ENCODE measurements at regions not wholly inside any gene's neighbourhood (a gene's known extent, or its start where the extent isn't known, plus 50 kb on each side); places are given as distances from the start of the nearest gene placed in this dataset.

DNA sequence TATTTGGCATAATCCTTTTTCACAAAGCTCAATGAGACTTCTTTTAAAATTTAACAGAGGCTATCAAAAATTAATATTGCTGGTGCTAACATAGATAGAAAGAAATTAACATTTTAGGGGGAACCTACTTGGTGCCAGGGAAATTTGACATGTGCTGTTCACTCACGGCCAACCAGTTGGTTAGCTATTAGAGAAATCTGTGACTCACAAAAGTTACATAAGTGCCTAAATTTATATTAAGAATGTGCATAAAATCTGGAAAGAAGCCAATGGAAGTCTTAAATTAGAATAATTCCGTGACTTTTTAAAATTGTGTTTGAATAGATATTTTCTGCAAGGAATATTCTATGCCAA is 184.3 kb upstream of the MAP2 start:
- ATAC-seq (ENCODE audit: insufficient read depth, low read depth) (no peak), DNase-seq (no peak)
- H3K4me1 ChIP-seq (ENCODE audit: insufficient read depth, low read length): no peaks in the 10 kb centered on the region
- TF ChIP-seq EZH2 (IDR thresholded peaks at IDR 0.05; ENCODE audit: borderline replicate concordance, low read depth, low read length, severe bottlenecking): no peak
- TF ChIP-seq, protein P1, sequence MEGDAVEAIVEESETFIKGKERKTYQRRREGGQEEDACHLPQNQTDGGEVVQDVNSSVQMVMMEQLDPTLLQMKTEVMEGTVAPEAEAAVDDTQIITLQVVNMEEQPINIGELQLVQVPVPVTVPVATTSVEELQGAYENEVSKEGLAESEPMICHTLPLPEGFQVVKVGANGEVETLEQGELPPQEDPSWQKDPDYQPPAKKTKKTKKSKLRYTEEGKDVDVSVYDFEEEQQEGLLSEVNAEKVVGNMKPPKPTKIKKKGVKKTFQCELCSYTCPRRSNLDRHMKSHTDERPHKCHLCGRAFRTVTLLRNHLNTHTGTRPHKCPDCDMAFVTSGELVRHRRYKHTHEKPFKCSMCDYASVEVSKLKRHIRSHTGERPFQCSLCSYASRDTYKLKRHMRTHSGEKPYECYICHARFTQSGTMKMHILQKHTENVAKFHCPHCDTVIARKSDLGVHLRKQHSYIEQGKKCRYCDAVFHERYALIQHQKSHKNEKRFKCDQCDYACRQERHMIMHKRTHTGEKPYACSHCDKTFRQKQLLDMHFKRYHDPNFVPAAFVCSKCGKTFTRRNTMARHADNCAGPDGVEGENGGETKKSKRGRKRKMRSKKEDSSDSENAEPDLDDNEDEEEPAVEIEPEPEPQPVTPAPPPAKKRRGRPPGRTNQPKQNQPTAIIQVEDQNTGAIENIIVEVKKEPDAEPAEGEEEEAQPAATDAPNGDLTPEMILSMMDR (IDR thresholded peaks at IDR 0.05; ENCODE audit: borderline replicate concordance, extremely low read depth, low read length, poor library complexity, severe bottlenecking): no peak
- no peak overlapping the region for H3K4me2 ChIP-seq (ENCODE audit: insufficient read depth, low read length)
- H3K27me3 ChIP-seq (ENCODE audit: insufficient read depth, low read length, poor library complexity): no peaks in the 10 kb centered on the region
- no peaks in the 10 kb centered on the region for H4K20me1 ChIP-seq (ENCODE audit: insufficient read depth, low read length)
- H3K9ac ChIP-seq (ENCODE audit: low read depth, low read length): no peak overlapping the region
- no peaks in the 10 kb centered on the region for H3K9me3 ChIP-seq (ENCODE audit: insufficient read depth, low read length, severe bottlenecking)
- no peak overlapping the region for H3K4me3 ChIP-seq (ENCODE audit: low read depth in 1 of 2, low read length in 2 of 2)
- H2AFZ ChIP-seq (ENCODE audit: low read depth, low read length): no peak overlapping the region
- H3K79me2 ChIP-seq (ENCODE audit: insufficient read depth, low read length): no peaks in the 10 kb centered on the region
- no peak overlapping the region for H3K27ac ChIP-seq (ENCODE audit: low read length)
- no peaks in the 10 kb centered on the region for H3K36me3 ChIP-seq (ENCODE audit: insufficient read depth, low read length)

DNA sequence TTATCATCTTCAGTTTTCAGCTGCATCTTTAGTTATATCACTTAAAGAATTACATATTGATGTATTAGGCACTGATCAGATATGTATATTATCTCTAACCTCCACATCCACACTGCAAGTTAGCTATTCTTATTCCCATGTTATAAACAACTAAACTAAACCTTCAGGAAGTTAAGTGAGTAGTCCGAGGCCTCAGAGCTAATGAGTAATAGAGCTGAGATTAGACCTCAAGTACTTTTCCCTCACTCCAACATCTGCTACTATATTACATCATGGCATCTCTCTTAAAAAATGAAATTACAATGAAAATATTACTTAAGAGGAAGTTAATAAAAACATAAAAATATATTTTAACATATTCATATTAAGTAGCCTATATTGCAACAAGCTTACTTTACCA is 183.6 kb upstream of the MAP2 start:
- H3K4me3 ChIP-seq (ENCODE audit: low read depth in 1 of 2, low read length in 2 of 2): no peak overlapping the region
- H4K20me1 ChIP-seq (ENCODE audit: insufficient read depth, low read length): no peaks in the 10 kb centered on the region
- no peaks in the 10 kb centered on the region for H3K36me3 ChIP-seq (ENCODE audit: insufficient read depth, low read length)
- H3K4me1 ChIP-seq (ENCODE audit: insufficient read depth, low read length): no peaks in the 10 kb centered on the region
- no peaks in the 10 kb centered on the region for H3K79me2 ChIP-seq (ENCODE audit: insufficient read depth, low read length)
- DNase-seq: no peak
- H3K4me2 ChIP-seq (ENCODE audit: insufficient read depth, low read length): no peak overlapping the region
- H2AFZ ChIP-seq (ENCODE audit: low read depth, low read length): no peak overlapping the region
- no peaks in the 10 kb centered on the region for H3K9me3 ChIP-seq (ENCODE audit: insufficient read depth, low read length, severe bottlenecking)
- TF ChIP-seq, protein P1 (IDR thresholded peaks at IDR 0.05; ENCODE audit: borderline replicate concordance, extremely low read depth, low read length, poor library complexity, severe bottlenecking): no peak
- no peak for TF ChIP-seq EZH2 (IDR thresholded peaks at IDR 0.05; ENCODE audit: borderline replicate concordance, low read depth, low read length, severe bottlenecking)
- no peak overlapping the region for H3K9ac ChIP-seq (ENCODE audit: low read depth, low read length)
- no peak for ATAC-seq (ENCODE audit: insufficient read depth, low read depth)
- H3K27ac ChIP-seq (ENCODE audit: low read length): no peak overlapping the region
- no peaks in the 10 kb centered on the region for H3K27me3 ChIP-seq (ENCODE audit: insufficient read depth, low read length, poor library complexity)

DNA sequence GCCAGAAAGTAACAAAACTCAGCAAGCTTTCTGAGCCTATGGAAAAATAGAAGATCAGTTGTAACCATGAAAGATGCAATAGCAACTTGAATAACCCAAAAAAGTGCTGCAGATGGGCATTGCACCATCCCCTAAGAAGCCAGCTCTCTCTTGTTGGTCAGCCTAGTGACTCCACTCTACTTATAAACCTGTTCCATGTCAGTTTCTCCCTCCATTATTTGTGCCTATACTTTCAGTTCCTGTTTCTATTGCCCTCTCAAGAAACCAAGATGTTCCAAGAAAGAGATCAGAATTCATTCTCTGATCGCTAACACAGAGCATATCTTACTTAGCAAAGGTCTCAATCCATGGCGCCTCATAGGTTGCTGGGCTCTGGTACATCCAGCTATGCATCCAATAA is 170.3 kb upstream of the MAP2 start:
- no peaks in the 10 kb centered on the region for H3K36me3 ChIP-seq (ENCODE audit: insufficient read depth, low read length)
- no peaks in the 10 kb centered on the region for H3K9me3 ChIP-seq (ENCODE audit: insufficient read depth, low read length, severe bottlenecking)
- H3K4me2 ChIP-seq (ENCODE audit: insufficient read depth, low read length): no peak overlapping the region
- H4K20me1 ChIP-seq (ENCODE audit: insufficient read depth, low read length): no peaks in the 10 kb centered on the region
- no peak overlapping the region for H3K4me3 ChIP-seq (ENCODE audit: low read depth in 1 of 2, low read length in 2 of 2)
- DNase-seq (no peak), ATAC-seq (ENCODE audit: insufficient read depth, low read depth) (no peak)
- H3K4me1 ChIP-seq (ENCODE audit: insufficient read depth, low read length): no peaks in the 10 kb centered on the region
- TF ChIP-seq EZH2 (IDR thresholded peaks at IDR 0.05; ENCODE audit: borderline replicate concordance, low read depth, low read length, severe bottlenecking): no peak
- TF ChIP-seq, protein P1 (IDR thresholded peaks at IDR 0.05; ENCODE audit: borderline replicate concordance, extremely low read depth, low read length, poor library complexity, severe bottlenecking): no peak
- no peaks in the 10 kb centered on the region for H3K27me3 ChIP-seq (ENCODE audit: insufficient read depth, low read length, poor library complexity)
- H3K9ac ChIP-seq (ENCODE audit: low read depth, low read length): no peak overlapping the region
- no peak overlapping the region for H2AFZ ChIP-seq (ENCODE audit: low read depth, low read length)
- no peak overlapping the region for H3K27ac ChIP-seq (ENCODE audit: low read length)
- H3K79me2 ChIP-seq (ENCODE audit: insufficient read depth, low read length): no peaks in the 10 kb centered on the region

DNA sequence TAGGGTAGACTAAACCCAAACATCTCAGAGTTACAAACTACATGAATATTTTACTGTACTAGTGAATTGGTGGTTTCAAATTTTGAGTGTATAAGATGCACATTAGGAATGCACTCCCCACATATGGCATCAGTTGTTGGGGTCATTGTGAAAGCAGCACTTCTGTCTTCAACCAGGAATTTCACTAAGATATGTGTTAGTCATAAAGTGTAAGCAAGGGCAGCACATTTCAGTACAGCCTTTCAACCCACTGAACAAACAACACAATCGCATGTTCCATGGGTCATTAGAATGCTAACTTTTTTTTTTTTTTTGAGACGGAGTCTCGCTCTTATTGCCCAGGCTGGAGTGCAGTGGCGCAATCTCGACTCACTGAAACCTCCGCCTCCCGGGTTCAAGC is 164.1 kb upstream of the MAP2 start:
- TF ChIP-seq, protein P1 (IDR thresholded peaks at IDR 0.05; ENCODE audit: borderline replicate concordance, extremely low read depth, low read length, poor library complexity, severe bottlenecking): no peak

More for the DNA sequence above, 164.1 kb upstream of the MAP2 start:
- Histone ChIP-seq H3K9ac (ENCODE audit: low read depth, low read length) (no peak overlapping the region), H3K4me3 (ENCODE audit: low read depth in 1 of 2, low read length in 2 of 2) (no peak overlapping the region), H2AFZ (ENCODE audit: low read depth, low read length) (no peak overlapping the region), H3K27me3 (ENCODE audit: insufficient read depth, low read length, poor library complexity) (no peaks in the 10 kb centered on the region), H3K4me2 (ENCODE audit: insufficient read depth, low read length) (no peak overlapping the region), H3K36me3 (ENCODE audit: insufficient read depth, low read length) (no peaks in the 10 kb centered on the region), H3K9me3 (ENCODE audit: insufficient read depth, low read length, severe bottlenecking) (no peaks in the 10 kb centered on the region), H3K4me1 (ENCODE audit: insufficient read depth, low read length) (no peaks in the 10 kb centered on the region), H4K20me1 (ENCODE audit: insufficient read depth, low read length) (no peaks in the 10 kb centered on the region), H3K79me2 (ENCODE audit: insufficient read depth, low read length) (no peaks in the 10 kb centered on the region), H3K27ac (ENCODE audit: low read length) (no peak overlapping the region)
- DNase-seq (no peak), ATAC-seq (ENCODE audit: insufficient read depth, low read depth) (no peak)

Measured in DND-41 (cell line).